HG03045 (cell line): ENCODE measurements at regions not wholly inside any gene's neighbourhood (a gene's known extent, or its start where the extent isn't known, plus 50 kb on each side); places are given as distances from the start of the nearest gene placed in this dataset.
"Not testable (repeated sequence)": the region's sequence is repeated elsewhere in the genome, so short reads cannot be mapped to it uniquely, and the experiment has no call there.

Source experiments
- ATAC-seq: cut with Tn5 transposase; IDR thresholded peaks from one replicate; pipeline ENCODE4 v1.9.1; 2021; ENCODE audit warnings: mild to moderate bottlenecking, moderate library complexity; ENCODE audit not compliant: unreplicated experiment

GRCh38 chr13:40026741-40027140, 371.3 kb downstream of the COG6 start:
- ATAC-seq, result no peak

DNA sequence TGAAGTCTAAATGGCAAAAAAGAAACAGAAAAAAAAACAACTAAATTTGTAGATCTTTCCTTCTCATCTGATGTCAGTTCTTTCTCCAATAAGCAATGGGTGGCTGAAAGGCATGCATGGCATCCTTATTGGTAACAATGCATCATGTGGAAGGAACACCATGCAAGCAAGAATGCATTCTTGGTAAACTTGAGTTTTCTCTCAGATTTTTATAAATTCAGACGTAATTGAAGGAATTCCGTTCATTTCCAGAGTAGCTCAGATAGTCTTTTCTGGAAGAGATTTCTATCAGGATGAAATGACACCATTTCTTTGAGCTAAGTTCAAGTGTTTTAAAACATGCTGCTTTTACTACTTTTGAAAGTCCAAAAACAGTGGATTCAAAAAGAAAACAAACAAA, 373.0 kb downstream of the COG6 start:
- ATAC-seq, result no peak

DNA sequence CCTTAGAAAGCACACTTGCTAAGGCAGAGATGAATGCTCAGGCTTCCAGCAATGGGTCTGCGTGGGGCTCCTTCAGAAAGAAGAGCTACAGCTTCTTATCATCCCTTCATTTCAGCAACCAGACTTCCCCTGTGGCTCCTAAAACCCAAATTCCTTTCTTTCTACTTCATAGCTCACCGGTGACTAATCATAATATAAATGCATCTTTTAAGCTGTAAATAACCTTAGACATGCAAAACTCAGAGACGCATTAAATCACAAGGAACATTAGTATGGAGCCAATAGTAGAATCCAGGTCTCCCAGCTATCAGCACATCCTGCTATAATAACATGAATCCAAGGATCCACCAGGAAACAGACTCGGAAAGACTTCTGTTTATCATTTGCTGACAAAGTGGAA, 375.6 kb downstream of the COG6 start:
- ATAC-seq, result no peak

- no peak for ATAC-seq
Observed at GRCh38 chr13:40039061-40039460, 383.6 kb downstream of the COG6 start.

GRCh38 chr13:40042991-40043390, 387.5 kb downstream of the COG6 start:
- no peak for ATAC-seq

GRCh38 chr13:40043764-40044163, 388.3 kb downstream of the COG6 start:
- ATAC-seq, result no peak

DNA sequence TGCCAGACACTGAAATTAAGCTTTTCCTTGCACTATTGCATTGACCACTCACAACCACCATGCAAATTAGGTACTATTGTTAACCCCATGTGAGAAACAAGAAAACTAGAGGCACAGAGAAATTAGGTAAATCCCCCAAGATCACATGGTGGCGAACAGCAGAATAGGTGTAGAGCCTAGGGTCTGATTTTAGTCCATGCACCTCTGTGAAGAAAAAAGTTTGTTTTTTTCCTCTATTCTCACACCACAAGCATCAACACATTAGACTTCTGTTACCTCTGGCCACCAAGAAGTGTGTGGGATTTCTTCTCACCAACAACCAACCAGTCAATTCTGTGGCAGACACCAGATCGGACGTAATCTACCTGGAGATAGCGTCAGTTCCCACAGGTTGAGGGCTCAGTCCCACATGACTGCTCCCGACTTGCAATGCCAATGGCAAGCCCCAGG, 391.9 kb downstream of the COG6 start:
- peak; percentile 88 for ATAC-seq

GRCh38 chr13:40048551-40048950, 393.1 kb downstream of the COG6 start:
- ATAC-seq, result no peak

- no peak for ATAC-seq
Observed at GRCh38 chr13:40052954-40053353, 397.5 kb downstream of the COG6 start.

GRCh38 chr13:40053401-40053800, 397.9 kb downstream of the COG6 start:
- ATAC-seq, result no peak

- not testable (repeated sequence) for ATAC-seq
Observed at GRCh38 chr13:40054422-40054821, 399.0 kb downstream of the COG6 start.

DNA sequence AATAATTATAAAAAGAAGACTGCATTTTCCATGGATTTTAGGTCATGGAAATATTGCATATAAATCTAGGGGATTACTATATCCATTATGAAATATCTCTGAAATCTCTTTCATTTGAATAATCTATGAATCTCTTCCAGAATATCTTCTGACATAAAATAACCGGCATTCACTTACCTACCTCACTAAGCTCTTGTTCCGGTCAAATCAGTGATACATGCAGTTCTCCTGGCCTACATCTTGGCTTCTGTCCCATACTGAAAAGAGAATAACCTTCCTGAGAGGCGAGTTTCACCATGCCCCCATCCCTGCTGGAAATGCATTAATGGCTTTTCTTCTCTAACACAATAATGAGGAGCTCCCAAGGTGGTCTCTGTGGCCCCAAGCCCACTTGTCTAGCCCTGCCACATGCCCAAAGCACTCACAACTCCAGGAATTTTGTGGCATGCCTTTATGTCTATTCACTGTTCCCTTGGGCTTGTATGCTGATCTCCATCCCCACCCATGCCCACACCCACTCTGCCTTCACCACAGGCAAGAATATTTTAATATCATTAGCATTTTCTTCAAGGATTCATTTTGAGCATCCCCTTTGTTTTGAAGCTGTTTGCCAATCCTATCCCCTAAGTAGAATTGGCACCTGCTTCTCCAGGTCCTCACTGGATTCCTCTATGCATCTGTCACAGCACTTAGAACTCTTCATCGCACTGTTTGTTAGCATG, 401.6 kb downstream of the COG6 start:
- ATAC-seq, result no peak

- no peak for ATAC-seq
Observed at GRCh38 chr13:40058757-40059236, 403.3 kb downstream of the COG6 start.

DNA sequence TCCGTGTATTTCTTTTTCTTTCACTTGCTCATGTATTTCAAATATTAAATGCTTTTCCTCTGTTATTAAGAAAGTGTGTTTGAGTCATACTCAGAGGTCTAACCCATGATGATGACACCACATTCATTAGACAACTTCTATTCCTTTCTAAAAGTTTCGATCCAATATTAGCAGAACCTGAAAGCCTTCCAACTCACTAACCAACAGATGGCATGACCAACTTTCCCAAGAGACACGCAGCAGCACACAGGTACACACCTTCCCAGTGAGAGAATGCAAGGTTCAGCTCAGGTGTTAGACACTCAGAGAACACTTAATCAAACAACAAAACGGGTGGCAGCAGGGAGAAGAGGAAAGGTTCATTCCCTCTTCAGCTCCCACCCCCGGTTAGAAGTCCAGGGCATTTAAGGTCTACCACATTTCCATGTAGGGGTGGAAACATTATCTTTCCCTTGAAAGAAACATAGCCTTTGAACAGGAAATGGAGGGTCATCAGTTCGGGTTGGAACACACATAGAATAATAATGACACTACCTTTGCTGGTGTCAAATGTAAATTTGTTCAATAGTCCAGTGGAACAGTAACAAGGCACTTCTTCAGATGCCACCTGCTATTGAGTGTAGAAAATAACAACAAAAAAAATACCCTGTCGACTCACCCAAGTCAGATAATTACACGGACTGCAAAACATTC, 404.2 kb downstream of the COG6 start:
- no peak for ATAC-seq

DNA sequence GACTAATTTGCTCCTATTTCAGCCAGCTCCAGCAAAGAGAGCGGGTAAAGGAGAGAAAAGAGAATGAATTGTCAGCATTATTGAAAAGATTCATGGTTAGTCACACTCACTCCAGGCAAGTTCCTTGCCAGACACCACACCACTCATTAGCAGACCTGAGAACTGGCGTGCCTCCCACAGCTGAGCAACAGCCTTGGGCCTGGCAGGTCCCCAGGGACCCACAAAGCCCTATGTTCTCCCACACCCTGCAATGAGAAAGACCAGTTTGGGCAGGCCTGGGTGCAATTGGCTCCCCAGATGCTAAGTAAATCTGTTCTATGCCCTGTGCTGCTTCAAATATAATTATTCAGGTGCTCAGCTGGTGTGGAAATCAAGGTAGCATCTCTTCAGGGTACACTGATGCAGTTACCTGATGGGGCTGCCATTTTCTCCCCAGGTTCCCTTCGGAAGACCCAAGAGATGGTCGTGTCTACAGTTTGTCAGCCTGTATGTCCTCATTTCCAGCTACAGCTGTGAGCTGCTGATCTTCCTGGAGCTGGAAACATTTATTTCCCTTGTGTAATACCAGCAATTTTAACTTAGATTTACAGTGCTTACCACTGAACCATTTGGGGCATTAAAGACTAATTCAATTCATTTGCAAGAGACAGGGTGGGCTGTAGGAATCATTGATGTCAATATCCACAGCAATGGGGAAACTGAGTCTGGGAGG, 405.0 kb downstream of the COG6 start:
- peak; percentile 77 for ATAC-seq

DNA sequence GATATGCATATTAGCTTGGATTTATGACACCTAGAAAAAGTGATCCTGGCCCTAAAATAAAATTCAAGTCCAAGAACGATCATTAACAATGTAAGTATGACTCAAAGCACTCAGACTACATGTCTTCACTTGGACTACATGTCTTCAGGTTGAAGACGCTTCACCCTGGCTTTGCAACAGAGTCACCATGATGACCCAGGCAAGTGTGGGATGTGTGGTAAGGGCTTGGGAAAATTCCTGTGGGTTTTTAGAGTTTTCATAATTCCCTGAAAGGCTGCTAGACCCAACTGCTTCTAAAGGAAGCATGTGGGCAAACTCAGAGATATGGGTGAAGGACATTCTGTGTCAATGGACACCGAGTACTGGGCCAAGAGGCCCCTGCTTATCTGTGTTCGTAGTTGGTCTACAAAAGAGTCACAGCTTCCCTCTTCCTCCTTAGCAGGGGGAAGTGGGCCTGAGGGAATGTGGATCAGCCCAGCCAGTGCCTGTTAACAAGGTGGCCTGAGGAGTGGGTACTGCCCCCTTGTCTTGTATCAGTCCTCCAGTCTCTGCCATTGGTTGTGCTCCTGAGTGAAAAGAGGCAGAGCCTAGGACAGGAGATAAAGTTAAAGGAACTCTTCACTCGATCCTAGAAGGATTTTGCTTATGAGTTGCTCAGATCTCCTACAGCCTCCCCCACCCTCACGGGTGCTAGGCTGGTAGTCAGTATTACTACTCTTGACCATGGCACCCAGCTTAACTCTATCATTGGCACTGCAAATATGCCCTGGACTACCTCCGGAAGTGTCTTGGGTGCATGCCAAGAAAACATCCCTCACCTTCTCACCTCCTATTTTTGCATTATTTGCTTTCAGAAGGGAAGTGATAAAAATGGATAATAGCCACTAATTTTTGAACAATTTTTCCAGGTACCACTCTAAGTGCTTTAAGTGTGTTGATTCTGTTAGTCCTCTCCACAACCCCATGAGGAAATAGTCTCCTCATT, 406.3 kb downstream of the COG6 start:
- ATAC-seq, result no peak

- no peak for ATAC-seq
Observed at GRCh38 chr13:40063278-40063698, 407.8 kb downstream of the COG6 start.

DNA sequence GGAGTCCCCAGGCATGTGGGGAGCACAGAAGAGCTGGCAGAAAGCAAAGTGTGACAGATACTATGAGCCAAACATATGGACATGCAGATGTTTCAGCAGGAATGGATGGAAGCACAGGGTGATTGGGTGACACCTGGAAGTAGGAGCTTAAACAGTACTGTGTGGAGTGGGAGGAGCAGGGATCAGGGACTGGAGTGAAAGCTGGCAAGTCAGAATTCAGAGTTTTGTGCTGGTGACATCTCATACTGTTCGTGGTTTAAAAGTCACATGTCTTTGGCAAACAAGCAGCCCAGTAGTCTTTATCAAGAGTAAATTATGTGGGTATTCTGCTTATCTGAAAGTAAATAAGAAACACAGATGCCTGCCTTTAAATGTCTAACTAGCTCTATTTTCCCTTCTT, 408.2 kb downstream of the COG6 start:
- ATAC-seq, result no peak

- no peak for ATAC-seq
Observed at GRCh38 chr13:40064154-40065097, 409.0 kb downstream of the COG6 start.
